ENCODE measurements at regions not wholly inside any gene's neighbourhood (a gene's known extent, or its start where the extent isn't known, plus 50 kb on each side); places are given as distances from the start of the nearest gene placed in this dataset.
"Not testable (repeated sequence)": the region's sequence is repeated elsewhere in the genome, so short reads cannot be mapped to it uniquely, and the experiment has no call there.

DNA sequence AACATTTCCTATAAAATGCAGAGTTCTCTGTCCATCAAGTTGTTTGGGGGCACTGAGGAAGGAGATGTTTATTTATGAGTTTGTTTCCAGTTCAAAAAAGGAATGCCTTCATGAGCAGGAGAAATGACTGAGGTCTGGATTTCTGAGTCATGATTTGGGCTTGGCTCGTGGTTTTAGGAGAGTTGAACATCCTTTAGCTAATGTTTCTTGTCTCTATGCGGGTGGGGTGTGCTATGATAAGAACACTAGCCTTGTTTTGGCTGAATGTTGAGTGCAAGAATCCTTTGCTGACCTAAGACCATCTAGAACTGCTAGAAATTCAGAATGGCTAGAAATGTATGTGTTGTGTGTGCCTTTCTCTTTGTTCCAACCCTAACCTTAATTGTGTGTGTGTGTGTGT is 59.1 kb upstream of the NBPF11 start:
- H3K4me3 ChIP-seq, H3K27me3 ChIP-seq, H3K36me3 ChIP-seq, H3K9me3 ChIP-seq, DNase-seq: not testable (repeated sequence)

DNA sequence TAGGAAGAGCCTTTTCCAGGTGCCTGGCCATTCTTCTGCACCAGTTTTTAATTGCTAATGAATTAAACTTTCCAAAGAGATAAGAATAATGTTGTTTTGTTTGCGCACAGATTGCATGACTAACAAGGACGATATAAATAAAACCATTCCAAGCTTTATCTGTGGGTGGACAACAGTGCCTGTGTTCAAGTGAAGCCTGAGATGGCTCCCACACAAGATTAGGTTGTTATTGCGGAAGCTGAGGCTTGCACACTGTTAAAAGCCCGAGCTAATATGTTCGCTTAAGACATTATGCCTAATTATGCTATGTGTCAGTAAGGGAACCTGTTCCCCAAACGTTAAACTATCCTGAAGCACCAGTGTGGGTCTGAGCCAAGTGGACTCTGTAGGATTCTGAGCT is 58.5 kb upstream of the NBPF11 start:
- not testable (repeated sequence) for DNase-seq, H3K36me3 ChIP-seq, H3K9me3 ChIP-seq, H3K27me3 ChIP-seq, H3K4me3 ChIP-seq

DNA sequence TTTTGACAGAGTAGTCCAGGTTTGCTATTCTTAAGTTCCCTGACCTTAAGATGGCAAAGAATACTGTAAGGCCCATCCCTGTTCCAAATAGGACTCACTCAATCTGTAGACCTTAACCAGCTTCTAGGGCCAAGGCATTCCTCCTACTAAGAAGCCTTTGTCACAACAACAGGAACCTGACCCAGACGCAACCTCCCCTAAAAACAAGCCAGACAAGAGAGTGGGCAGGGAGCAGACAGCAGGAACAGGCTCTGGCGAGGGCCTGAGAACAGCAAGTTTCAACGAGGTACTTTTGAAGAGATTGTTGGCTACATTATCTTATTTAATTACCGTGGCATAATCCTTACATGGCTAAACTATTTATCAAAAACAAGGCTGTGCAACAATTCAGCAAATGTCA is 58.1 kb upstream of the NBPF11 start:
- not testable (repeated sequence) for H3K27me3 ChIP-seq, H3K9me3 ChIP-seq, H3K4me3 ChIP-seq, DNase-seq, H3K36me3 ChIP-seq

DNA sequence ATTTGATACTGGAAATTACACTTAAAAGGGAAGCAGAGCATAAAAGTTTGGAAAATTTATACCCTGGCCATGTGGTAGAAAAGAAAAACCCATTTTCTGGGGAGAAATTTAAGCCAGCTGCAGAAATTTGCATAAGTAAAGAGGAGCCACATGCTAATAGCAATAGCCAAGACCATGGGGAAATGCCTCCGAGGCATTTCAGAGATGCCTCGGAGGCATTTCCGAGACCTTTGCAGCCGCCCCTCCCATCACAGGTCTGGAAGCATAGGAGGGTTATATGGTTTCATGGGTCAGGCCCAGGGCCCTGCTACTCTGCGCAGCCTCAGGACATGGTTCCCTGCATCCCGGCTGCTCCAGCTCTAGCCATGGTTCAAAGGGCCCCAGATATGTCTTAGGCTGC is 49.9 kb upstream of the NBPF11 start:
- not testable (repeated sequence) for H3K4me3 ChIP-seq, H3K27me3 ChIP-seq, H3K9me3 ChIP-seq, DNase-seq, H3K36me3 ChIP-seq
